NCI-H748 (cell line): ENCODE measurements at regions not wholly inside any gene's neighbourhood (a gene's known extent, or its start where the extent isn't known, plus 50 kb on each side); places are given as distances from the start of the nearest gene placed in this dataset.

Source experiments
- DNase-seq: peaks from one replicate; lab custom pipeline; 2025; ENCODE audit not compliant: unreplicated experiment; lab: John Stamatoyannopoulos, UW

- no peak for DNase-seq
These were observed 327.4 kb upstream of the SHH start for GRCh38 chr7:156139633-156140032.

- no peak for DNase-seq
These were observed 326.8 kb upstream of the SHH start for GRCh38 chr7:156139112-156139511.

- DNase-seq: no peak
These were observed 319.6 kb upstream of the SHH start for GRCh38 chr7:156131881-156132280.

- no peak for DNase-seq
These were observed 317.3 kb upstream of the SHH start for GRCh38 chr7:156129522-156129921.

- no peak for DNase-seq
These were observed 316.2 kb upstream of the SHH start for GRCh38 chr7:156128496-156128895.

- no peak for DNase-seq
These were observed 315.2 kb upstream of the SHH start for GRCh38 chr7:156127166-156128134.

GRCh38 chr7:156125841-156126730 lies 313.8 kb upstream of the SHH start:
- no peak for DNase-seq

GRCh38 chr7:156124356-156124755 lies 312.1 kb upstream of the SHH start:
- DNase-seq: no peak

GRCh38 chr7:156123362-156123761 lies 311.1 kb upstream of the SHH start:
- DNase-seq: no peak

- DNase-seq: no peak
These were observed 310.6 kb upstream of the SHH start for GRCh38 chr7:156122752-156123354.

- no peak for DNase-seq
These were observed 309.7 kb upstream of the SHH start for GRCh38 chr7:156121956-156122355.

- DNase-seq: no peak
These were observed 309.2 kb upstream of the SHH start for GRCh38 chr7:156121434-156121833.

GRCh38 chr7:156120552-156120951 lies 308.3 kb upstream of the SHH start:
- no peak for DNase-seq

GRCh38 chr7:156119771-156120170 lies 307.5 kb upstream of the SHH start:
- no peak for DNase-seq

GRCh38 chr7:156118248-156118645 lies 306.0 kb upstream of the SHH start:
- DNase-seq: no peak

GRCh38 chr7:156117542-156118247 lies 305.4 kb upstream of the SHH start:
- DNase-seq: no peak

- no peak for DNase-seq
These were observed 304.4 kb upstream of the SHH start for GRCh38 chr7:156116514-156117215.

GRCh38 chr7:156115582-156115981 lies 303.3 kb upstream of the SHH start:
- DNase-seq: no peak

GRCh38 chr7:156113731-156114130 lies 301.5 kb upstream of the SHH start:
- no peak for DNase-seq

GRCh38 chr7:156109988-156110387 lies 297.7 kb upstream of the SHH start:
- no peak for DNase-seq
